HCT116 (cell line): ENCODE measurements at regions not wholly inside any gene's neighbourhood (a gene's known extent, or its start where the extent isn't known, plus 50 kb on each side); places are given as distances from the start of the nearest gene placed in this dataset.

Experiments
- EZH2phosphoT487 ChIP-seq: fragments of 200-600 bp; IDR thresholded peaks from 2 replicates; pipeline ENCODE4 v1.6.1; 2018; ENCODE audit warnings: antibody characterized with exemption, borderline replicate concordance
- POLR2A ChIP-seq: IDR thresholded peaks from 2 replicates; pipeline ENCODE4 v1.7.0; 2011; ENCODE audit warnings: borderline replicate concordance; ENCODE audit not compliant: insufficient read depth, insufficient read length; ENCODE audit errors: extremely low read depth
- TF ChIP-seq, protein P1 (sequence below), 3 experiments: fragments of 200-600 bp in 1 of 3; sonication (generic) in 1 of 3; IDR thresholded peaks in 2 of 3; conservative IDR thresholded peaks in 1 of 3; 2 replicates each; pipeline ENCODE4 v1.5.1; 2012 to 2017; ENCODE audit warnings: low read depth in 2 of 3, low read length in 2 of 3, antibody characterized with exemption in 1 of 3, borderline replicate concordance in 1 of 3, control low read depth in 1 of 3, mild to moderate bottlenecking in 1 of 3, mixed read lengths in 1 of 3, mixed run types in 1 of 3, moderate library complexity in 1 of 3; ENCODE audit not compliant: insufficient read depth in 1 of 3

DNA sequence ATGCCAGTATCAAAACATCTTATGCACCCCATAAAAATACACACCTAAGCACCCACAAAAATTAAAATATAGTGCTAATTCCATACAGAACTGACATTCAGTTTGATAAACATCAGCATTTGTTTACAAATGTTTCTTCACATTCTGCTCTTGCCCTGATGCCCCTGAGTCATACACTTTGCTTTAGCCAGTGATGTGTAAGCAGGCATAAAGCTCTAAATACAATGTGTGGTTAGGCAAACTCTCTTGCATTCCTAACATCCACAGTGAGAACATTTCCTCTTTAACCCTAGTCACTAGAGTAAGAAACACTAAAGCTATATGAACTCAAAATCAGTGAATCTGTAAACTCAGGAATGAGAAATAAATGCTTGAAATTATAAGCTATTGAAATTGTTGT, 1060.7 kb downstream of the FAM181B start:
- TF ChIP-seq, protein P1, sequence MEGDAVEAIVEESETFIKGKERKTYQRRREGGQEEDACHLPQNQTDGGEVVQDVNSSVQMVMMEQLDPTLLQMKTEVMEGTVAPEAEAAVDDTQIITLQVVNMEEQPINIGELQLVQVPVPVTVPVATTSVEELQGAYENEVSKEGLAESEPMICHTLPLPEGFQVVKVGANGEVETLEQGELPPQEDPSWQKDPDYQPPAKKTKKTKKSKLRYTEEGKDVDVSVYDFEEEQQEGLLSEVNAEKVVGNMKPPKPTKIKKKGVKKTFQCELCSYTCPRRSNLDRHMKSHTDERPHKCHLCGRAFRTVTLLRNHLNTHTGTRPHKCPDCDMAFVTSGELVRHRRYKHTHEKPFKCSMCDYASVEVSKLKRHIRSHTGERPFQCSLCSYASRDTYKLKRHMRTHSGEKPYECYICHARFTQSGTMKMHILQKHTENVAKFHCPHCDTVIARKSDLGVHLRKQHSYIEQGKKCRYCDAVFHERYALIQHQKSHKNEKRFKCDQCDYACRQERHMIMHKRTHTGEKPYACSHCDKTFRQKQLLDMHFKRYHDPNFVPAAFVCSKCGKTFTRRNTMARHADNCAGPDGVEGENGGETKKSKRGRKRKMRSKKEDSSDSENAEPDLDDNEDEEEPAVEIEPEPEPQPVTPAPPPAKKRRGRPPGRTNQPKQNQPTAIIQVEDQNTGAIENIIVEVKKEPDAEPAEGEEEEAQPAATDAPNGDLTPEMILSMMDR (IDR thresholded peaks at IDR 0.05 in 2 of 3, conservative IDR thresholded peaks at IDR 0.05 in 1 of 3; ENCODE audit: borderline replicate concordance in 1 of 3, insufficient read depth in 1 of 3, low read depth in 2 of 3, low read length in 2 of 3), result no peak
- TF ChIP-seq POLR2A (no peak), EZH2phosphoT487 (no peak)
